HG03097 (cell line): ENCODE measurements at regions not wholly inside any gene's neighbourhood (a gene's known extent, or its start where the extent isn't known, plus 50 kb on each side); places are given as distances from the start of the nearest gene placed in this dataset.

Experiments used
- ATAC-seq: cut with Tn5 transposase; IDR thresholded peaks from one replicate; pipeline ENCODE4 v1.9.1; 2021; ENCODE audit not compliant: unreplicated experiment, low FRiP score

DNA sequence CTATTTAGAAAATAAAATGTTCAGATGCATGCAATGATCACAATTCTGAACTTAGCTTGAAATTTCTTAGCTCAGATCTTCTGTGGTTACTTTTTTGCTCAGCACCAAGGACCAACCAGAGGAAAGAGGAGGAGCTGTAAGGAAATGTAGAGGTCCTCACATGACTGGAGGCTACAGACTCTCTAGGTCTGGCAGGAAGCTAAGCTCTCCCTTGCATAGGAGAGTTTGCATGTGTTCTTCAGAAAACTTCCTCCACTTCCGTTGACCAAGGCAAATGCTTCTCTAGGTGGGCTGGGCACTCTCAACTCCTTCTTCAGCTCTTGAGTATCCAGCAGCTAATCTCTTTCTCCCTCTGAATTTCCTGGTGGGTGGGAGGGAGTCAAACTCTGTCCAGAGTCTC lies 119.6 kb downstream of the BTC start:
- ATAC-seq: no peak

DNA sequence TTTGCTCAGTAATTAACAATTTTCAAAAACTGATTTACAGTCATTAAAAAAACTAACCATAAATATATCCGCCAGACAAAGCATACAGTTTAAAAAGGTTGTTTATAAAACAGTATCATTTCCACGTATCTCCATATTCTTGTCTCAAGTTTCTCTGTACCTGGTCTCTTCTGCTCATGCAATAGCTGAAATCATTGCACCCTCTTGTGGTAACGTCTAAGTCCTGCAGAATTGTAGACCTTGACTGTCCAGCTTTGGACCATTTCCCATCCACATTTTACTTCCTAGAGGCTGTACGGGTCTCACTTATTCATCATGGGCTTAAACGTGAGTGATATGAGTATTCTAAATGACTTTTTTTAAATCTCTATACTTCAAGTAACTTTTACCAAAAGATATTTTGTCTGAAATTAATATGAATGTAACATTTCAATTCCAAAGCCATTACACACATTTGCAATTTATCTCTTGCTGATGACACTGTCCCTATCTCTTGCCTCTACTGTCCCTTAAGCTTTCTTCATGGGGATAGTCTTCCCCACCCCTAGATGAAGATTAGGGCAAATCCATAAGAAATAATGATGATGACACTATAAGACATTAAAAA lies 118.5 kb downstream of the BTC start:
- no peak for ATAC-seq

DNA sequence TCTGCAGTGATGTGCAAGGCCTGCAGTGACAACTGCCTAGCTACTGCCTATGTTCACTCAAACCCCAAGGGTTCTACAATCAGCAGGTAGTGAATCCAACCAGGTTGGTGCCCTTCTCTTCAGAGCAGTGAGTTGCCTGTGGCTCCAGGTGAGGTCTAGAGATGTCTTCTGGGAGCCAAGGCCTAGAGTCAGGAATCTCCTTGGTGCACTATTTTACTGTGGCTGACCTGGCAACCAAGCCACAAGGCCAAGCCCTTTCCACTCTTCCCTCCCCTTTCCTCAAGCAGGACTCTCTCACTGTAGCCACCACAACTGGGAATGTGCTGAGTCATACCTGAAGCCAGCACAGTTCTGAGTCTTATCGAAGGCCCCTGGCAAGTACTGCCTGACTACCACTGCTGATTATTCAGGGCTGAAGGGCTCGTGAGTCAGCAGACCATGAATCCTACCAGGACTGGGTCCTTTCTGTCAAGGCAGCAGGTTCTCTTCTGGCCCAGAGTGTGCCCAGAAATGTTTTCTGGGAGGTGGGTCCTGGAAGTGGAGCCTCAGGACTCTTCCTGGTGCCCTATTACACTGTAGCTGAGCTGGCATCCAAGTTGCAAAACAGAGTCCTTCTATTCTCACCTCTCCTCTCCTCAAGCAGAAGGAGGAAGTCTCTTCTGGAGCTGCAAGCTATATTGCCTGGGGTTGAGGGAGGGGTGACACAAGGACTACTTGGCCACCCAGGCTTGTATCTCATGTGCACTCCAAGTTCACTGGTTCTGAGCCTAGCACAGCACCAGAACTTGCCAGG lies 111.6 kb downstream of the BTC start:
- ATAC-seq: no peak

DNA sequence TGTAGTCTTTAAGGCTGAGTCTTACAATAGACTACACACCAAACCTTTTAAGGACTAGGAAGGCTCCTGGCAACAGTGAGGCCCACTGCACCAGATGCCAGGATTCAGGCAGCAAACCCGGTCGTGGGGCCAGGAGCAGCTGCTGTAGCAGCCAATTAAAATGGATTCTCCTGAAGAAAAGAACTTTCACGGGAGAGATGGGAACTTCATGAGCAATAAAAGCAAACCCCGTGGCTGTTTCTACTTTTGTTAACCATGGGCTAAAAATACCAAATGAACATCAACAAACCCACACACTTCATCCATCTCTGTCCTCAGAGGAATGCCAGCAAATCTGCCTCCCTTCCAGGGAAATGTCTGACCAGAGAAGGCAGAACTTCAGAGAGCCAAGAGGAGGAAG lies 101.4 kb downstream of the BTC start:
- no peak for ATAC-seq
